ENCODE measurements at regions not wholly inside any gene's neighbourhood (a gene's known extent, or its start where the extent isn't known, plus 50 kb on each side); places are given as distances from the start of the nearest gene placed in this dataset.

GRCh38 chr9:86672966-86673365, 274.3 kb downstream of the GAS1 start:
- Mint-ChIP-seq H3K36me3 (ENCODE audit: insufficient read depth in 2 of 2) (peaks cover 0 to 3% of the 10 kb centered on the region in 2 donors), H3K4me3 (no peak overlapping the region)
- ATAC-seq (replicated peaks in 1 of 2), result no peak

GRCh38 chr9:86672301-86672700, 275.0 kb downstream of the GAS1 start:
- Mint-ChIP-seq H3K4me1 (ENCODE audit: low read depth) (peaks cover 8% of the 10 kb centered on the region), H3K27me3 (ENCODE audit: low read depth) (no peaks in the 10 kb centered on the region), H3K36me3 (ENCODE audit: insufficient read depth in 2 of 2) (peaks cover 0 to 3% of the 10 kb centered on the region in 2 donors), H3K4me3 (no peak overlapping the region), H3K9me3 (peaks cover 0 to 2% of the 10 kb centered on the region in 2 donors), H3K27ac (no peak overlapping the region)
- DNase-seq (no peak), ATAC-seq (replicated peaks in 1 of 2) (no peak)

More at GRCh38 chr9:86672966-86673365, 274.3 kb downstream of the GAS1 start:
- no peak overlapping the region for H3K27ac Mint-ChIP-seq
- DNase-seq, result no peak
- peaks cover 4% of the 10 kb centered on the region for H3K4me1 Mint-ChIP-seq (ENCODE audit: low read depth)
- peaks cover 0 to 2% of the 10 kb centered on the region in 2 donors for H3K9me3 Mint-ChIP-seq
- H3K27me3 Mint-ChIP-seq (ENCODE audit: low read depth), result no peaks in the 10 kb centered on the region

- H3K27ac Mint-ChIP-seq, result no peak overlapping the region
- H3K4me1 Mint-ChIP-seq (ENCODE audit: low read depth), result peaks cover 14% of the 10 kb centered on the region
- peaks cover 0 to 2% of the 10 kb centered on the region in 2 donors for H3K9me3 Mint-ChIP-seq
- ATAC-seq (replicated peaks in 1 of 2) (no peak), DNase-seq (no peak)
- no peaks in the 10 kb centered on the region for H3K27me3 Mint-ChIP-seq (ENCODE audit: low read depth)
- H3K36me3 Mint-ChIP-seq (ENCODE audit: insufficient read depth in 2 of 2), result peaks cover 0 to 3% of the 10 kb centered on the region in 2 donors
- no peak overlapping the region for H3K4me3 Mint-ChIP-seq
Measured at GRCh38 chr9:86671018-86671417, 276.3 kb downstream of the GAS1 start.

GRCh38 chr9:86670536-86670935, 276.8 kb downstream of the GAS1 start:
- Mint-ChIP-seq H3K9me3 (peaks cover 0 to 2% of the 10 kb centered on the region in 2 donors), H3K27ac (no peak overlapping the region), H3K27me3 (ENCODE audit: low read depth) (no peaks in the 10 kb centered on the region), H3K4me3 (no peak overlapping the region), H3K4me1 (ENCODE audit: low read depth) (peaks cover 14% of the 10 kb centered on the region), H3K36me3 (ENCODE audit: insufficient read depth in 2 of 2) (peaks cover 0 to 3% of the 10 kb centered on the region in 2 donors)
- DNase-seq, result no peak
- no peak for ATAC-seq (replicated peaks in 1 of 2)

GRCh38 chr9:86670076-86670475, 277.2 kb downstream of the GAS1 start:
- peaks cover 0 to 2% of the 10 kb centered on the region in 2 donors for H3K9me3 Mint-ChIP-seq
- ATAC-seq (replicated peaks in 1 of 2) (no peak), DNase-seq (no peak)
- no peaks in the 10 kb centered on the region for H3K27me3 Mint-ChIP-seq (ENCODE audit: low read depth)
- H3K27ac Mint-ChIP-seq, result no peak overlapping the region
- peaks cover 0 to 3% of the 10 kb centered on the region in 2 donors for H3K36me3 Mint-ChIP-seq (ENCODE audit: insufficient read depth in 2 of 2)
- no peak overlapping the region for H3K4me3 Mint-ChIP-seq
- peaks cover 14% of the 10 kb centered on the region for H3K4me1 Mint-ChIP-seq (ENCODE audit: low read depth)

GRCh38 chr9:86669422-86669821, 277.9 kb downstream of the GAS1 start:
- DNase-seq (no peak), ATAC-seq (replicated peaks in 1 of 2) (no peak)
- H3K4me3 Mint-ChIP-seq, result no peak overlapping the region
- H3K27me3 Mint-ChIP-seq (ENCODE audit: low read depth), result no peaks in the 10 kb centered on the region
- H3K4me1 Mint-ChIP-seq (ENCODE audit: low read depth), result peaks cover 14% of the 10 kb centered on the region
- no peak overlapping the region for H3K27ac Mint-ChIP-seq
- H3K36me3 Mint-ChIP-seq (ENCODE audit: insufficient read depth in 2 of 2), result peaks cover 0 to 3% of the 10 kb centered on the region in 2 donors
- H3K9me3 Mint-ChIP-seq, result peaks cover 0 to 2% of the 10 kb centered on the region in 2 donors

GRCh38 chr9:86668488-86668887, 278.8 kb downstream of the GAS1 start:
- ATAC-seq (replicated peaks in 1 of 2), result peak in 1 of 2 donors; percentile 75
- peaks cover 0 to 2% of the 10 kb centered on the region in 2 donors for H3K9me3 Mint-ChIP-seq
- H3K27ac Mint-ChIP-seq, result no peak overlapping the region
- H3K4me3 Mint-ChIP-seq, result no peak overlapping the region
- H3K4me1 Mint-ChIP-seq (ENCODE audit: low read depth), result peaks cover 14% of the 10 kb centered on the region
- H3K27me3 Mint-ChIP-seq (ENCODE audit: low read depth), result no peaks in the 10 kb centered on the region
- peaks cover 0 to 3% of the 10 kb centered on the region in 2 donors for H3K36me3 Mint-ChIP-seq (ENCODE audit: insufficient read depth in 2 of 2)
- DNase-seq, result no peak

- Mint-ChIP-seq H3K27ac (no peak overlapping the region), H3K9me3 (peaks cover 0 to 2% of the 10 kb centered on the region in 2 donors), H3K27me3 (ENCODE audit: low read depth) (no peaks in the 10 kb centered on the region), H3K4me1 (ENCODE audit: low read depth) (peaks cover 14% of the 10 kb centered on the region), H3K36me3 (ENCODE audit: insufficient read depth in 2 of 2) (peaks cover 0 to 3% of the 10 kb centered on the region in 2 donors), H3K4me3 (no peak overlapping the region)
- DNase-seq (no peak), ATAC-seq (replicated peaks in 1 of 2) (peak in 1 of 2 donors; percentile 59)
Measured at GRCh38 chr9:86667307-86667706, 280.0 kb downstream of the GAS1 start.

- H3K27me3 Mint-ChIP-seq (ENCODE audit: low read depth), result no peaks in the 10 kb centered on the region
- DNase-seq, result no peak
- no peak for ATAC-seq (replicated peaks in 1 of 2)
- H3K9me3 Mint-ChIP-seq, result peaks cover 0 to 2% of the 10 kb centered on the region in 2 donors
- H3K4me1 Mint-ChIP-seq (ENCODE audit: low read depth), result peaks cover 14% of the 10 kb centered on the region
- H3K27ac Mint-ChIP-seq, result no peak overlapping the region
- H3K36me3 Mint-ChIP-seq (ENCODE audit: insufficient read depth in 2 of 2), result peaks cover 0 to 3% of the 10 kb centered on the region in 2 donors
- no peak overlapping the region for H3K4me3 Mint-ChIP-seq
Measured at GRCh38 chr9:86665416-86665815, 281.9 kb downstream of the GAS1 start.

- H3K27ac Mint-ChIP-seq, result no peak overlapping the region
- no peak for DNase-seq
- H3K4me3 Mint-ChIP-seq, result no peak overlapping the region
- no peaks in the 10 kb centered on the region for H3K9me3 Mint-ChIP-seq
- H3K36me3 Mint-ChIP-seq (ENCODE audit: insufficient read depth in 2 of 2), result no peaks in the 10 kb centered on the region
- H3K4me1 Mint-ChIP-seq (ENCODE audit: low read depth), result peaks cover 14% of the 10 kb centered on the region
- no peaks in the 10 kb centered on the region for H3K27me3 Mint-ChIP-seq (ENCODE audit: low read depth)
- no peak for ATAC-seq (replicated peaks in 1 of 2)
Measured at GRCh38 chr9:86664603-86665002, 282.7 kb downstream of the GAS1 start.

GRCh38 chr9:86663905-86664304, 283.4 kb downstream of the GAS1 start:
- no peak overlapping the region for H3K27ac Mint-ChIP-seq
- no peaks in the 10 kb centered on the region for H3K27me3 Mint-ChIP-seq (ENCODE audit: low read depth)
- DNase-seq, result no peak
- no peaks in the 10 kb centered on the region for H3K36me3 Mint-ChIP-seq (ENCODE audit: insufficient read depth in 2 of 2)
- H3K9me3 Mint-ChIP-seq, result no peaks in the 10 kb centered on the region
- no peak for ATAC-seq (replicated peaks in 1 of 2)
- H3K4me3 Mint-ChIP-seq, result no peak overlapping the region
- H3K4me1 Mint-ChIP-seq (ENCODE audit: low read depth), result peaks cover 14% of the 10 kb centered on the region

- no peak overlapping the region for H3K4me3 Mint-ChIP-seq
- no peaks in the 10 kb centered on the region for H3K9me3 Mint-ChIP-seq
- ATAC-seq (replicated peaks in 1 of 2) (no peak), DNase-seq (no peak)
- H3K27ac Mint-ChIP-seq, result no peak overlapping the region
- H3K36me3 Mint-ChIP-seq (ENCODE audit: insufficient read depth in 2 of 2), result no peaks in the 10 kb centered on the region
- H3K4me1 Mint-ChIP-seq (ENCODE audit: low read depth), result peaks cover 10% of the 10 kb centered on the region
- no peaks in the 10 kb centered on the region for H3K27me3 Mint-ChIP-seq (ENCODE audit: low read depth)
Measured at GRCh38 chr9:86662890-86663468, 284.3 kb downstream of the GAS1 start.

GRCh38 chr9:86660146-86660943, 287.0 kb downstream of the GAS1 start:
- Mint-ChIP-seq H3K9me3 (peaks cover 0 to 1% of the 10 kb centered on the region in 2 donors), H3K36me3 (ENCODE audit: insufficient read depth in 2 of 2) (no peaks in the 10 kb centered on the region), H3K27ac (peak overlapping the region; percentile 60), H3K4me1 (ENCODE audit: low read depth) (no peaks in the 10 kb centered on the region), H3K4me3 (peak overlapping the region in 1 of 2 donors; percentile 49), H3K27me3 (ENCODE audit: low read depth) (no peaks in the 10 kb centered on the region)
- DNase-seq, result peak in 1 of 2 donors; percentile 11
- peak in 1 of 2 donors; percentile 61 for ATAC-seq (replicated peaks in 1 of 2)
